ENCODE measurements at regions not wholly inside any gene's neighbourhood (a gene's known extent, or its start where the extent isn't known, plus 50 kb on each side); places are given as distances from the start of the nearest gene placed in this dataset.
"Not testable (repeated sequence)": the region's sequence is repeated elsewhere in the genome, so short reads cannot be mapped to it uniquely, and the experiment has no call there.

GRCh38 chr10:56481521-56482091 lies 120.5 kb upstream of the ZWINT start:
- H3K4me3 ChIP-seq (replicated peaks in 1 of 2; ENCODE audit: low read depth in 2 of 2, low read length in 2 of 2) = no peak overlapping the region
- TF ChIP-seq, protein P1, sequence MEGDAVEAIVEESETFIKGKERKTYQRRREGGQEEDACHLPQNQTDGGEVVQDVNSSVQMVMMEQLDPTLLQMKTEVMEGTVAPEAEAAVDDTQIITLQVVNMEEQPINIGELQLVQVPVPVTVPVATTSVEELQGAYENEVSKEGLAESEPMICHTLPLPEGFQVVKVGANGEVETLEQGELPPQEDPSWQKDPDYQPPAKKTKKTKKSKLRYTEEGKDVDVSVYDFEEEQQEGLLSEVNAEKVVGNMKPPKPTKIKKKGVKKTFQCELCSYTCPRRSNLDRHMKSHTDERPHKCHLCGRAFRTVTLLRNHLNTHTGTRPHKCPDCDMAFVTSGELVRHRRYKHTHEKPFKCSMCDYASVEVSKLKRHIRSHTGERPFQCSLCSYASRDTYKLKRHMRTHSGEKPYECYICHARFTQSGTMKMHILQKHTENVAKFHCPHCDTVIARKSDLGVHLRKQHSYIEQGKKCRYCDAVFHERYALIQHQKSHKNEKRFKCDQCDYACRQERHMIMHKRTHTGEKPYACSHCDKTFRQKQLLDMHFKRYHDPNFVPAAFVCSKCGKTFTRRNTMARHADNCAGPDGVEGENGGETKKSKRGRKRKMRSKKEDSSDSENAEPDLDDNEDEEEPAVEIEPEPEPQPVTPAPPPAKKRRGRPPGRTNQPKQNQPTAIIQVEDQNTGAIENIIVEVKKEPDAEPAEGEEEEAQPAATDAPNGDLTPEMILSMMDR (IDR thresholded peaks at IDR 0.05; ENCODE audit: low read depth, low read length) = no peak
- no peak for DNase-seq (ENCODE audit: low read depth in 2 of 2)

- H3K4me3 ChIP-seq (replicated peaks in 1 of 2; ENCODE audit: low read depth in 2 of 2, low read length in 2 of 2) = no peak overlapping the region
- TF ChIP-seq, protein P1 (IDR thresholded peaks at IDR 0.05; ENCODE audit: low read depth, low read length) = no peak
- DNase-seq (ENCODE audit: low read depth in 2 of 2) = no peak
Observed at GRCh38 chr10:56472978-56473377, 111.9 kb upstream of the ZWINT start.

- no peak for DNase-seq (ENCODE audit: low read depth in 2 of 2)
- TF ChIP-seq, protein P1 (IDR thresholded peaks at IDR 0.05; ENCODE audit: low read depth, low read length) = no peak
- H3K4me3 ChIP-seq (replicated peaks in 1 of 2; ENCODE audit: low read depth in 2 of 2, low read length in 2 of 2) = no peak overlapping the region
Observed at GRCh38 chr10:56470701-56471100, 109.6 kb upstream of the ZWINT start.

DNA sequence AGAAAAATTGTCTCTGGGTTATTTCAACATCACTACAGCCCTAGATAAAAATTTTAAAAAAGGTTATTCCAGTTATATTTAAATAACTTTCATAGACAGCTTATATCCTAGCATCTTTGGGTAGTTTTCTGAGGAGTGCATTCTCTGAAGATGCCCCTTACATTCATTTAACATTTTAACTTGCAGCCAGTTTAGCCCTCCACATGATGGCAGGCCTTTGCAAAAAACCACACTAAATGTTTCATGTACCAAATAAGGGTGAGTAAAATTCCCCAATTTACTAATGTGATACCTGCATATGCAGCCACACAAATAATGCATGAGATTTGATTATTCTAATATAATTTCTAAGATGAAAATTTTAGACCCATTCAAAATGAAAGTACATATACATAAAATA lies 108.4 kb upstream of the ZWINT start:
- TF ChIP-seq, protein P1 (IDR thresholded peaks at IDR 0.05; ENCODE audit: low read depth, low read length) = no peak
- no peak for DNase-seq (ENCODE audit: low read depth in 2 of 2)
- no peak overlapping the region for H3K4me3 ChIP-seq (replicated peaks in 1 of 2; ENCODE audit: low read depth in 2 of 2, low read length in 2 of 2)

DNA sequence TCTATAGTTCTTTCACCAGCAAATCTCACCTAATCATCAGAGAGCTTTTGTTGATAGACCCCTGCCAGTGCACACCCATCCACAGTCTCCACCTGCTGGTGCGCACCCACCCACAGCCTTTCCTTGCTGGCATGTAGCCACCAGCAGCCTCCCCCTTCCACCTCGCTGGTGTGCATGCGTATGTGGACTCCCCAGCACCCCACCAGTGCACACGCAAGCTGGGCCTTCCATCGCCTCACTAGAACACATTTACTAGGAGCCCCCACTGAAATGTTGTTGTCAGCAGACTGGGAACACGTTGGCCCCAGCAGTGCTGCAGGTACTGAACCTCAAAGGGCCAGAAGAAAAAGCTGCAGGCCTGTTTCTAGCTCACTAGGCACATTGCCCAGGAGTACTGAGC lies 104.9 kb upstream of the ZWINT start:
- H3K4me3 ChIP-seq (replicated peaks in 1 of 2; ENCODE audit: low read depth in 2 of 2, low read length in 2 of 2) = no peak overlapping the region
- TF ChIP-seq, protein P1 (IDR thresholded peaks at IDR 0.05; ENCODE audit: low read depth, low read length) = no peak
- DNase-seq (ENCODE audit: low read depth in 2 of 2) = no peak

DNA sequence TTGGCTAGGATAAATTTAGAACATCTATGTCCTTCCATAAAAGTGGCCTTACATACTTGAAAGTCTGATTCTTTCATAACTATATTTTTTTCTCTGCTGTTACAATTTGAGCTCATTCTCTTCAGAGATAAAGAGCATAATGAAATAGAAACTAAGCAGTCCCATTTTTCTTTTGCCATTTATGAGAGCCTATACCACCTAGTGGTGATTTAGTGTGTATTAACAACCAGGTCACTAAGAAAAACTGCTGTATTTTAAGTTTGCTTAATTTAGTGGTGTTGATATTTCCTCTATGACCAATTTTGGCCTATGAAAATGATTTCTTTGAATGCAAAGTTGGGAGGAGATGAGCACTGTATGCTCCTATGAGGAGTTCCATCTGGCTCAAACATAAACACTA lies 88.7 kb upstream of the ZWINT start:
- no peak for DNase-seq (ENCODE audit: low read depth in 2 of 2)
- TF ChIP-seq, protein P1 (IDR thresholded peaks at IDR 0.05; ENCODE audit: low read depth, low read length) = no peak

GRCh38 chr10:56447613-56448012 lies 86.6 kb upstream of the ZWINT start:
- not testable (repeated sequence) for H3K4me3 ChIP-seq (replicated peaks in 1 of 2; ENCODE audit: low read depth in 2 of 2, low read length in 2 of 2); DNase-seq (ENCODE audit: low read depth in 2 of 2)

More for the DNA sequence above, 88.7 kb upstream of the ZWINT start:
- no peak overlapping the region for H3K4me3 ChIP-seq (replicated peaks in 1 of 2; ENCODE audit: low read depth in 2 of 2, low read length in 2 of 2)

- H3K4me3 ChIP-seq (replicated peaks in 1 of 2; ENCODE audit: low read depth in 2 of 2, low read length in 2 of 2); DNase-seq (ENCODE audit: low read depth in 2 of 2): not testable (repeated sequence)
Observed at GRCh38 chr10:56441337-56441736, 80.3 kb upstream of the ZWINT start.
